ENCODE measurements at regions not wholly inside any gene's neighbourhood (a gene's known extent, or its start where the extent isn't known, plus 50 kb on each side); places are given as distances from the start of the nearest gene placed in this dataset.
"Not testable (repeated sequence)": the region's sequence is repeated elsewhere in the genome, so short reads cannot be mapped to it uniquely, and the experiment has no call there.

- DNase-seq (ENCODE audit: low read depth), result no peak
Observed at GRCh38 chr3:56955492-56956111, 104.9 kb upstream of the SPATA12 start.

GRCh38 chr3:56954125-56954524 is 106.3 kb upstream of the SPATA12 start:
- no peak for DNase-seq (ENCODE audit: low read depth)

- no peak for DNase-seq (ENCODE audit: low read depth)
Observed at GRCh38 chr3:56952846-56953245, 107.6 kb upstream of the SPATA12 start.

- DNase-seq (ENCODE audit: low read depth), result no peak
Observed at GRCh38 chr3:56952061-56952460, 108.4 kb upstream of the SPATA12 start.

GRCh38 chr3:56951366-56951765 is 109.1 kb upstream of the SPATA12 start:
- DNase-seq (ENCODE audit: low read depth), result no peak

GRCh38 chr3:56945378-56945777 is 115.1 kb upstream of the SPATA12 start:
- not testable (repeated sequence) for DNase-seq (ENCODE audit: low read depth)

GRCh38 chr3:56942523-56942922 is 117.9 kb upstream of the SPATA12 start:
- DNase-seq (ENCODE audit: low read depth), result no peak

GRCh38 chr3:56940976-56941375 is 119.5 kb upstream of the SPATA12 start:
- no peak for DNase-seq (ENCODE audit: low read depth)

GRCh38 chr3:56940321-56940720 is 120.1 kb upstream of the SPATA12 start:
- no peak for DNase-seq (ENCODE audit: low read depth)

GRCh38 chr3:56939834-56940233 is 120.6 kb upstream of the SPATA12 start:
- DNase-seq (ENCODE audit: low read depth), result no peak

GRCh38 chr3:56938530-56938929 is 121.9 kb upstream of the SPATA12 start:
- no peak for DNase-seq (ENCODE audit: low read depth)

GRCh38 chr3:56937580-56937979 is 122.9 kb upstream of the SPATA12 start:
- DNase-seq (ENCODE audit: low read depth), result no peak

- DNase-seq (ENCODE audit: low read depth), result no peak
Observed at GRCh38 chr3:56935811-56936210, 124.7 kb upstream of the SPATA12 start.

GRCh38 chr3:56934481-56934880 is 126.0 kb upstream of the SPATA12 start:
- DNase-seq (ENCODE audit: low read depth), result not testable (repeated sequence)

GRCh38 chr3:56933803-56934202 is 126.7 kb upstream of the SPATA12 start:
- no peak for DNase-seq (ENCODE audit: low read depth)

- DNase-seq (ENCODE audit: low read depth), result no peak
Observed at GRCh38 chr3:56932866-56933265, 127.6 kb upstream of the SPATA12 start.

- DNase-seq (ENCODE audit: low read depth), result no peak
Observed at GRCh38 chr3:56931836-56932235, 128.6 kb upstream of the SPATA12 start.

GRCh38 chr3:56930706-56931105 is 129.0 kb upstream of the ARHGEF3 start:
- no peak for DNase-seq (ENCODE audit: low read depth)

- DNase-seq (ENCODE audit: low read depth), result no peak
Observed at GRCh38 chr3:56929809-56930615, 128.3 kb upstream of the ARHGEF3 start.

- no peak for DNase-seq (ENCODE audit: low read depth)
Observed at GRCh38 chr3:56928379-56929068, 126.8 kb upstream of the ARHGEF3 start.

GRCh38 chr3:56927855-56928254 is 126.1 kb upstream of the ARHGEF3 start:
- no peak for DNase-seq (ENCODE audit: low read depth)

GRCh38 chr3:56926947-56927282 is 125.2 kb upstream of the ARHGEF3 start:
- no peak for DNase-seq (ENCODE audit: low read depth)

- DNase-seq (ENCODE audit: low read depth), result no peak
Observed at GRCh38 chr3:56926243-56926946, 124.6 kb upstream of the ARHGEF3 start.
